Activated CD4-positive, alpha-beta T cell treated with anti-CD3 and anti-CD28 coated beads, Interleukin-2, Interleukin-6, amounts not matched to agents 100 ng/mL and 50 ng/mL, durations not matched to agents 16 hours and 8 hours (primary cell): ENCODE measurements at regions not wholly inside any gene's neighbourhood (a gene's known extent, or its start where the extent isn't known, plus 50 kb on each side); places are given as distances from the start of the nearest gene placed in this dataset.
"Not testable (repeated sequence)": the region's sequence is repeated elsewhere in the genome, so short reads cannot be mapped to it uniquely, and the experiment has no call there.

Experiments used
- DNase-seq: peaks from one replicate; pipeline ENCODE4 v3.0.0-alpha.2; 2020

- DNase-seq, result no peak
Observed at GRCh38 chr6:167690931-167691330, 135.8 kb upstream of the AFDN start.

DNA sequence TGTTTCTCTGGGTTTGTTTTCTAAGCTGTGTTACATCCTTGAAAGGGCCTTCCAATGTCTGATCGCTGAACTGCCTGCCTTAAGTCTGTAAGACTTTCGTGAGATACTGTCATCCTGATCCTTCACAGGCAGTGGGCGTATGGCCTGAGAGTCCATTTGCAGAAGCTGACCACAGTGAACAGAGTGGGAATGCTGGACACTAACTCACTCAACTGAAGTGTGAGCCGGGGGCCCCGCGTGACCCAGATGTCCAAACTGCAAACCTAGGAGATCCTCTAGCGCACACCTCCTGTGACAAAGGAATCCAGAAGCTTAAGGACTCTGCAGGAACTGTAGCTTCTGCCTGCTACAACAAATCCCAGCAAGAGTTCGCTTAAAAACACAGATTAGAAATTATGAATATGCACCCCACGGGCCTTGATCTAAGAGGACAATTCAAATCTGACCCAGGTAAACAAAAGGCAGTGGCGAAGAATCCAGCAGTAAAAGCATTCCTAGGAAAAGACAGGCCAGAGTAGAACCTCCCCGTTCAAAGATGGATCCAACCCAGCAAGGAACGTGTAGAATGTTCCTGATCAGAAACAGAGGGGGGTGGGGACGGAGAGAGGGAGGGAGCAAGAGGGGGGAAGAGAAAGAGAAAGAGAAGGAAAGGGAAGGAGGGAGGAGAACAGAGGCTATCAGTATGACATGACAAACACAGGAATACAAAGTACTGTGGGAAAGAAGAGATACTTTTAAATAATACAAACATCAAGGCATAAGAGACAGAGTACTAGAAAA lies 135.0 kb upstream of the AFDN start:
- no peak for DNase-seq

- DNase-seq, result not testable (repeated sequence)
Observed at GRCh38 chr6:167693478-167693877, 133.2 kb upstream of the AFDN start.

- DNase-seq, result no peak
Observed at GRCh38 chr6:167695831-167696230, 130.9 kb upstream of the AFDN start.

- no peak for DNase-seq
Observed at GRCh38 chr6:167696296-167696695, 130.4 kb upstream of the AFDN start.

- no peak for DNase-seq
Observed at GRCh38 chr6:167697316-167697715, 129.4 kb upstream of the AFDN start.

- no peak for DNase-seq
Observed at GRCh38 chr6:167698540-167698939, 128.2 kb upstream of the AFDN start.

DNA sequence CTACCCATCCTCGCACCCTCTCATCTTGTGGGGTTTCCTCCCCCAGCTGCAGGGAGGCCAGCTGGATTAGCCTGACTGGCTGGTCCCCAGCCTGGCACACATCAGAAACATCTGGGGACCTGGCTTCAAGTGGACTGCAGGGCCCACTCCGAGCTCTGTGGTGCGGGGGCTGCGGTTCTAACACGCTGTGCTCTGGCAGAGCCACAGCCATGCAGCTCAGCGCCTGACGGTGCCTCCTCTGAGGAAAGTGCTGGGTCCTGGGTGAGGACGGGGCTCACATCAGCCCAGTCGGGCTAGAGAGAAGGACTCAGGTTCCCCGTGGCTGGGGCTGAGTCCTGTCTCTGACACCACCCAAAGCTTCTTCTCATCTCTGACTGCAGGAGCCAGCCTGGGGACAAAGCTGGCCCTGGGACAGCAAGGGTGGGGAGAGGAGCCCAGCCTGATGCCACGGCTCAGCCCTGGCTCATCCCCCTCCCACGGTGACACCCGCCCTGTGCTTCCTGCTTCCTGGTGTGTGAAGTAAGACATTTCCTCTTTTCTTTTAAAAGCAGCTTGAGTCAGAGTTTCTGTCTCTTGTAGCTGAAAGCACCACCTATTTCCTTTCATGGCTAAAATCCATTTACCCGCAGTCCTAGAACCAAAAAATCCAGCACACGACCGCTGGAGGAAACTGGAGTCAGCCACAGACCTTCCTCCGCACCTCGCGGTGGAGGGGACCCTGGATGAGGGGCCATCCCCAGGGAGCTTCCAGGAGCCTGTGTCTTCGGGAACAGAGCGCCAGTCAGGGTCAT lies 127.4 kb upstream of the AFDN start:
- peak; percentile 78 for DNase-seq

- DNase-seq, result no peak
Observed at GRCh38 chr6:167700199-167700598, 126.5 kb upstream of the AFDN start.

DNA sequence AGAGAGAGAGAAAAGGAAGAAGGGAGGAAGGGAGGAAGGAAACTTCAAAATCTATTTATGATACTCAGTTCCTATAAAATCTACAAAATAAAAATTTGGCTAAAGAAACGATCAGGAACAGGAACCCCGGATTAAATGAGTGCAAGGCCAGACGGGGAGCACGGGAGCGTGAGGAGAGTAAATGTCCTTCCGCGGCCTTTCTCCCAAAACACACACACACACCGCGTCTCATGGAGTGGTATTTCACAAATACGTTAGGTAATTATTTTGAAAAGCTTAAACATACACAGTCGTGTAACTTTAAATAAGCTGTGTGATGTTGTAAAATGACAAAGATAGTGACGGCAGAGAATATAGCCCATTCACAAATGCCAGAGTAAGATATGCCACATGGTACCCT lies 125.7 kb upstream of the AFDN start:
- no peak for DNase-seq

DNA sequence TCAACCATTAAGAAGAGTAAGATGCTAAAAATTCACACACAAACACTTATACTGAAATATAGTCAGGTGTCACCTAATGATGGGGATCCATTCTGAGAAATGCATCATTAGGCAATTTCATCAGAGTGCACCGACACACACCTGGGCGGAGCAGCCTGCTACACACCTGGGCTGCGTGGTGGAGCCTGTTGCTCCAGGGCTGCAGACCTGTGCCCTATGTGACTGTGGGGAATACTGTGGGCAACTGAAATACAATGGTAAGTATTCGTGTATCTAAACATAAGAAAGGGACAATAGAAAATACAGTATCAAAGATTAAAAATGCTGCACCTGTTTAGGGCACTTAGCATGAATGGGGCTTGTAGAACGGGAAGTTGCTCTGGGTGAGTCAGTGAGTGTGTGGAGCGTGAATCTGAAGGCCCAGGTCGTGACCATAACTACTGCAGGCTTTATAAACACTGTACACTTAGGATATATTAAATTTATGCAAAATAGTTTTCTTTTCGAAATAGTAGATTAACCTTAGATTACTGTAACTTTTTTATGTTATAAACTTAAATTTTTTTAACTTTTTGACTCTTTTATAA lies 124.4 kb upstream of the AFDN start:
- no peak for DNase-seq

GRCh38 chr6:167703347-167703746 lies 123.4 kb upstream of the AFDN start:
- DNase-seq, result no peak

- no peak for DNase-seq
Observed at GRCh38 chr6:167703781-167704180, 122.9 kb upstream of the AFDN start.

DNA sequence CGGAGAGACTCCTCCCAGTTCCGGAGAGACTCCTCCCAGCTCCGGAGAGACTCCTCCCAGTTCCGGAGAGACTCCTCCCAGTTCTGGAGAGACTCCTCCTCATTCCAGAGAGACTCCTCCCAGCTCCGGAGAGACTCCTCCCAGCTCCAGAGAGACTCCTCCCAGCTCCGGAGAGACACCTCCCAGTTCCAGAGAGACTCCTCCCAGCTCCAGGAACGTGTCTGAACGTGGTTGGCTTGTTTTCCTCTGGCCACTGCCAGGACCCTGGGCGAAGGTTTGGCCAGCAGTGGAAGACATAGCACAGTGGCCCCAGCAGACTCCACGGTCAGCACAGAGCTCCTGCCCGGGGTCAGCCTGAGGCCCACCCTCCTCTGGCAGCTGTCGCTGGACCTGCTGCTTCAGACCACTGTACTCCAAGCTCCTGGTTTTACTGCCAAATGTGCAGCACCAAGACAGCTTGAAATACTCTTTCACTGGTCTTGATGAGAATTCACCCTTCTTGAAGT lies 122.3 kb upstream of the AFDN start:
- DNase-seq, result no peak

GRCh38 chr6:167705211-167705750 lies 121.4 kb upstream of the AFDN start:
- no peak for DNase-seq

DNA sequence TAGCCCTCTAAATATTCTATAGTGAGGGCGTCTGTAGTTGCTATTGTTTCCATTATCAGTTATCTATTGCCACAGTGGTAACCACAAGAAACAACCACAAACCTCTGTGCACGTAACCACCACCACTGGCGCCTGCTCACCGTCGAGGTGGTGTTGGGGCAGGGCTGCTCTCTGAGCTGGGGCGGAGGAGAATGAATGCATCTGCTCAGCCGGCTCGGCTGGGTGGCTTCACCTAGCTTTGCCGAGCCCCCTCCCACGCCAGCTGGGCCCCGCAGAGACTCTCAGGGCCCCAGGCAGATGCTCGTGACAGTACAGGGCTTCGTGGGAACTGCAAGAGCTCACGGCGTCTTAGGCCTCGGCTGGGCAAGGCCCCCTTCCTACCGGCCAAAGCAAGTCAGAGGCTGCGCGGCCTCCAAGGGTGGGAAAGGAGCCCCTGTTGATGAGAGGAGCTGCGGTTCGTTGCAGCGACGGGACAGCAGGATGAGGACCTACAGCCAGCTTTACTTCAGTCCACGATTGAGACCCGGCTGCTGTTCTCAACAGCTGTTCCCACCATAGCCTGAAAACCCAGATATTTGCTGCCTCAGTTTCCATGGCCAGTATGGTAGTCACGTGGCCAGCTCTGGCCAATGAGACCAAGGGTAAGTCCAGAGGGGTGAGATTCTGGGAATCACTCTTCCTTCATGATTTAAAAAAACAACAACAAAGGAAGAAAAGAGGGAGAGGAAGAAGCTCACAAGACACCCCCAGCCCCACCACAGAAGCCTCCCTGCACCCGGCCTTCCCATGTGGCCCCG lies 120.2 kb upstream of the AFDN start:
- DNase-seq, result peak; percentile 87

DNA sequence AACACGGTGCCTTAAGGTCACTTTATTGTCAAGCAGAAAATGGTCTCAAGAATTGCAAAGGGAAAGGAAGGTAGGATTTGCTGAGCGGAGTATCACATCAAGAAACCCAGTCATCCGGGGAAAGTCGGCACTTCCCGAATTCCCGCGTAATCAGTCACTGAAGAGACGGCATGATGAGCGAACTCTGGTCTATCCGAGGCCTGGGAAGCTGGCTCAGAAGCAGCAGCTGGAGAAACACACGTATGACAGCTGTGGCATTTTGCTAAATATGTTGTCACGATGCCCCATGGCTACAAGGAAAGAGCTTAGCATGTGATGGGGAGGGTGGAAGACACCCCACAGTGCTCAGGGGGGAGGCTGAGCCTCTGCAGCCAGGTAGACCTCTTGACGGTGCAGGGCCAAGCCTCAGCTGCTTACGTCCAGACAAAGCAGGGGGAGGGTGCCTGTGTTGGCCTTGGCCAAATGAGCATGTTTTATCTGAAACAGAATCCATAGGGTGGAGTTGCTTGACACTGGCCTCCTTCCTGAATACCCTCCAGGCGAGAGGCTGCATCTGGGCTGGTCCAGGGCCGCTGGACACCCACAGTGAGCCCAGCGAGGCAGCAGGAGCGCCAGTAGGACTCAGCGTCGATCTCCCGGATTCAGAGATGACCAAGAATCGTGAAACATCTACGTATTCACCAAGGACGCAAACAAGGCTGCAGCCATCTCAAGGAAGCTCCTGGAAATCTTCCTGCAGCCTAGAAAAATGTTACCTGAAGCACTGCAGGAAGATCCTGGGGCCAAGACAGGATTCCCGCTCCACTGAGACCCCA lies 118.8 kb upstream of the AFDN start:
- DNase-seq, result no peak

GRCh38 chr6:167708501-167709094 lies 118.1 kb upstream of the AFDN start:
- no peak for DNase-seq

GRCh38 chr6:167709196-167709595 lies 117.5 kb upstream of the AFDN start:
- no peak for DNase-seq

DNA sequence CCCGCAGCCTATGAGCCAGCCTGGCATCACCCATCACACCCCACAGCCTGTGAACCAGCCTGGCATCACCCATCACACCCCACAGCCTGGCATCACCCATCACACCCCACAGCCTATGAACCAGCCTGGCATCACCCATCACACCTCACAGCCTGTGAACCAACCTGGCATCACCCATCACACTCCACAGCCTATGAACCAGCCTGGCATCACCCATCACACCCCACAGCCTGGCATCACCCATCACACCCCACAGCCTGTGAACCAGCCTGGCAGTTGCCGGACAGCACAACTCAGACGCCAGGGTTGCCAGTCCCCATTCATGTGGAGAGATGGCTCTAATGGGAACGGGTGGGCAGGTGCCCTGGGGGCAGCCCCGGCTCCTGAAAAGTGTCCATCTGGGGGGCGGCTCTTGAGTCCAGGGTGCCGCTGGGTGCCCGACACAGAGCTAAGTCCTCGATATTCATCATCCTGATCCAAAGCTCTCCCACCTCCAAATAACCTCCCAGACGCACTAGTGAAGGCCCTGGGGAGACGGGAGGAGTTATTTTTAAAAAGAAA lies 116.9 kb upstream of the AFDN start:
- DNase-seq, result not testable (repeated sequence)

- no peak for DNase-seq
Observed at GRCh38 chr6:167710363-167710920, 116.3 kb upstream of the AFDN start.
